IPS-20b (cell line): ENCODE measurements at regions not wholly inside any gene's neighbourhood (a gene's known extent, or its start where the extent isn't known, plus 50 kb on each side); places are given as distances from the start of the nearest gene placed in this dataset.

ENCODE experiments used
- H3K27ac ChIP-seq: one replicate; pipeline ENCODE4 v1.5.1; 2013; ENCODE audit warnings: low read length
- H3K27me3 ChIP-seq: 2 replicates; pipeline ENCODE4 v1.6.1; 2013; ENCODE audit warnings: mild to moderate bottlenecking, low read length, inconsistent platforms; ENCODE audit not compliant: insufficient read depth
- H3K36me3 ChIP-seq: 2 replicates; pipeline ENCODE4 v1.6.1; 2013; ENCODE audit warnings: low read depth, mild to moderate bottlenecking, inconsistent platforms, low read length, moderate library complexity; ENCODE audit not compliant: insufficient read depth
- H3K4me1 ChIP-seq: 2 replicates; pipeline ENCODE4 v1.6.1; 2013; ENCODE audit warnings: mild to moderate bottlenecking, control low read depth, inconsistent platforms, low read length, moderate library complexity; ENCODE audit not compliant: insufficient read depth
- H3K4me3 ChIP-seq: 2 replicates; pipeline ENCODE4 v1.5.1; 2013; ENCODE audit warnings: mild to moderate bottlenecking, low read length, inconsistent platforms
- H3K9ac ChIP-seq: 2 replicates; pipeline ENCODE4 v1.6.1; 2013; ENCODE audit warnings: low read depth, mild to moderate bottlenecking, inconsistent platforms, low read length, moderate library complexity
- H3K9me3 ChIP-seq: 2 replicates; pipeline ENCODE4 v1.6.1; 2013; ENCODE audit warnings: mild to moderate bottlenecking, low read depth, low read length, inconsistent platforms; ENCODE audit not compliant: insufficient read depth

DNA sequence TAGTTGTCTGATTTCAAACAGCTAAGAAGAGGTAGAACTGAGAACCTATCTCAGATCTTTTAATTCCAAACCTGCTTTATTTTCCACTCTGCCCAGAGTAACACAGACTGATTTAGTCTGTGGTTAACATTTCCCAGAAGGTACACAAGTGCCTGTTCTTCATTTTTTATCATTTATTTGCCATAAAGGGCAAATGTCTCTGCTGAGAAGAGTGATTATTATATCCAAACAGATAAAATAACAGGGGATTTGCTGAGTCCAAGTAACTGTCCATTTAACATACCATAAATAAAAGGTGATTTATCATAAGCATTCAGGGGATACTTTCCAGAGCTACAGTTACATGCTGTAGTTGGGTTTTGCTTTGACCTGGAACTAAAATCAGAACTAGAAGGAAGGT is 617.7 kb downstream of the MBD2 start:
- H3K27me3 ChIP-seq = no peaks in the 10 kb centered on the region
- H3K9me3 ChIP-seq = no peaks in the 10 kb centered on the region
- H3K4me1 ChIP-seq = no peaks in the 10 kb centered on the region
- H3K36me3 ChIP-seq = no peaks in the 10 kb centered on the region
- H3K4me3 ChIP-seq = no peak overlapping the region
- no peak overlapping the region for H3K9ac ChIP-seq
- H3K27ac ChIP-seq = no peak overlapping the region

DNA sequence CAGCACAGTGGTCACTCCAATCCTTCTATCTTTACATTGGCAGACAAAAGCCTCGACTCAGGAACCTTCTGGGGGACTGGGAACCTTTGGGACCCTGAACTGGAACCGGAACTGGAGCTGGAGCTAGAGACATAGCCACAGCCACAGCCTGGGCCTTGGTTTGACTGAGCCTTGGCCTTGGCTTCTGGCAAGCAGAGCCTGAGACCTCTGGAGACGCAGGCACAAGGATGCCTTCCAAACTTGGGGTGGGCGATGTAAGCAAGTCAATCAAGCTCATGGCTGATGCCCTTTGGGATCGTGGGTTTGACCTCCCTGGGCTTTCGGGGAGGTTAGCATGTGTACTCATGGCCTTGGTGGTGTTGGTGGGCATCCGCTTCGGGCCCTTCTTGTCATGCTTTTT is 619.3 kb downstream of the MBD2 start:
- no peaks in the 10 kb centered on the region for H3K9me3 ChIP-seq
- no peak overlapping the region for H3K27ac ChIP-seq
- no peak overlapping the region for H3K9ac ChIP-seq
- H3K27me3 ChIP-seq = no peaks in the 10 kb centered on the region
- no peak overlapping the region for H3K4me3 ChIP-seq
- H3K4me1 ChIP-seq = no peaks in the 10 kb centered on the region; the same call in 1 of the 2 replicates
- no peaks in the 10 kb centered on the region for H3K36me3 ChIP-seq

DNA sequence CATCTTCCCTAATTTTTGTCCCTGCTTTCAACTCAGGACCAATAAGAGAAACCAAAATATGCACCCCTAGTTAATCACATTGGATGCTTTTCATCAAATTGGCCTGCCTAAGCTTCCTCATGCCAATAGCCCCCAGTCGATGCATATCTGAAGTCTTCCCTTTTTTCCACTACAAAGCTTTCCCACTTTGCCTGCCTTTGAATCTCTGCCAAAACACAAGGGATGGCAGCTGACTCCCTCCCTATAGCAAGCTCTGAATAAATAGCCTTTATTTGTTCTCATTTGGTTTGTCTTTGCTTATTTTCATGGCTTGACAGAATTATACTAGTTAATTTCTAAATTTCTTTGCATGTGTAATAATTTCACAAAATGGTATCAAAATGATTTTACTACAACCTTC is 621.2 kb downstream of the MBD2 start:
- H3K4me3 ChIP-seq = no peak overlapping the region
- no peak overlapping the region for H3K9ac ChIP-seq
- H3K27me3 ChIP-seq = no peaks in the 10 kb centered on the region
- H3K27ac ChIP-seq = no peak overlapping the region
- no peaks in the 10 kb centered on the region for H3K9me3 ChIP-seq
- H3K36me3 ChIP-seq = no peaks in the 10 kb centered on the region
- no peaks in the 10 kb centered on the region; the same call in 1 of the 2 replicates for H3K4me1 ChIP-seq

DNA sequence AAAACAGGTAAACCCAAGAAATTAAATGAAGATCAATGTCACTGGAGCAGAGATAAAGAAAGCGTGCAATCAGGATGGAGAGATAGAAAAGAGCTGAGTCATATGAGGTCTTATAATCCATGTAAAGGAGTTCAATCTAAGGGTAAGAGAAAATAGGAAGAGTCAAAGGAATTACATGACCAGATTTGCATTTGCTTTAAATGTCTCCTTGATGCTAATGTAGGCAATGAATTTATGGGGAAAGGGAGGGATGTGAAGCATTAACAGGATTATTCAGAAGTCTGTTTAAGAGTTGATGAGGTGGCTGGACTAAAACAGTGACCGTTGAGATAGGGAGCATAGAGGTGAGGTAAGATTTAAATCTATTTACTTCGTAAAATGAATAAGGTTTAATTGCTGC is 623.1 kb downstream of the MBD2 start:
- H3K27me3 ChIP-seq = no peaks in the 10 kb centered on the region
- H3K36me3 ChIP-seq = no peaks in the 10 kb centered on the region
- H3K9me3 ChIP-seq = no peaks in the 10 kb centered on the region
- H3K4me1 ChIP-seq = no peaks in the 10 kb centered on the region; the same call in 1 of the 2 replicates
- H3K27ac ChIP-seq = no peak overlapping the region
- no peak overlapping the region for H3K4me3 ChIP-seq
- H3K9ac ChIP-seq = no peak overlapping the region

DNA sequence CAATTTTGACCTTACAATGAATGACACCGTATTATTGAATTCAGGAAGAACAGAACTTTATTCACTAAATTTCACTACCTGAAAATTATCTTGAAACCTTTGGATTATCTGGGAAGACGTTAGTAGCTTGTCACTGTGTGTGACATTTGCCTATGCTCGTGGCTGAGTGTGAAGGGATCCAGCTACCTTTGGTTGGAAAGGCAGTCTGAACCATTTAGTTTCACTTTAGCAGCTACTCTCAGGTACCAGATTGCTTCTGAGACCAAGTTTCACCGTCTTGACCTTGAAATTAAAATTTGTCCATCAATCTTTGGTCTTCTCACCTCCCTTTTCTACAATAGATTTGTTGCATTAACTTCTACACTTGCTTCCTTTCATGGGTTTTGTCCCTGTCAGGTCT is 637.5 kb downstream of the MBD2 start:
- Histone ChIP-seq H3K4me3 (no peak overlapping the region), H3K27ac (no peak overlapping the region), H3K27me3 (no peaks in the 10 kb centered on the region), H3K9ac (no peak overlapping the region), H3K36me3 (no peaks in the 10 kb centered on the region), H3K4me1 (no peaks in the 10 kb centered on the region), H3K9me3 (no peaks in the 10 kb centered on the region)
